ENCODE measurements at regions not wholly inside any gene's neighbourhood (a gene's known extent, or its start where the extent isn't known, plus 50 kb on each side); places are given as distances from the start of the nearest gene placed in this dataset.

- DNase-seq (ENCODE audit: unreplicated experiment), result peak; percentile 58
- ChIA-PET POLR2A (interaction anchor here (0.6 kb wide), 1 partner anchor 1167 kb away, joined by 3 read pairs; no protein-coding TSS in a partner anchor), CTCF (no interaction called here)
- no peaks in the 10 kb centered on the region for H3K4me1 Mint-ChIP-seq (ENCODE audit: insufficient read depth, unreplicated experiment)
- H3K27ac Mint-ChIP-seq (ENCODE audit: low read depth, unreplicated experiment), result no peak overlapping the region
- H3K36me3 Mint-ChIP-seq (ENCODE audit: insufficient read depth, unreplicated experiment), result no peaks in the 10 kb centered on the region
- no peak overlapping the region for H3K4me3 Mint-ChIP-seq (ENCODE audit: unreplicated experiment)
- intact Hi-C loops (cut with micrococcal nuclease), result no loop called here
- no peak for TF ChIP-seq CTCF (IDR thresholded peaks at IDR 0.05; ENCODE audit: unreplicated experiment)
- H3K27me3 Mint-ChIP-seq (ENCODE audit: insufficient read depth, unreplicated experiment), result no peaks in the 10 kb centered on the region
- no TSS peak for BruUV-seq (replicated peaks)
- no peaks in the 10 kb centered on the region for H3K9me3 Mint-ChIP-seq (ENCODE audit: unreplicated experiment)
Measured at GRCh38 chr3:84439476-84439875, 519.3 kb upstream of the CADM2 start.

GRCh38 chr3:84440291-84440690, 518.5 kb upstream of the CADM2 start:
- CTCF ChIA-PET, result no interaction called here

GRCh38 chr3:84442533-84442932, 516.3 kb upstream of the CADM2 start:
- no peaks in the 10 kb centered on the region for H3K27me3 Mint-ChIP-seq (ENCODE audit: insufficient read depth, unreplicated experiment)
- no peak overlapping the region for H3K4me3 Mint-ChIP-seq (ENCODE audit: unreplicated experiment)
- no peak for DNase-seq (ENCODE audit: unreplicated experiment)
- CTCF ChIA-PET, result no interaction called here
- POLR2A ChIA-PET, result no interaction called here
- no peak for TF ChIP-seq CTCF (IDR thresholded peaks at IDR 0.05; ENCODE audit: unreplicated experiment)
- H3K27ac Mint-ChIP-seq (ENCODE audit: low read depth, unreplicated experiment), result no peak overlapping the region
- no peaks in the 10 kb centered on the region for H3K36me3 Mint-ChIP-seq (ENCODE audit: insufficient read depth, unreplicated experiment)
- intact Hi-C loops (cut with micrococcal nuclease), result no loop called here
- H3K9me3 Mint-ChIP-seq (ENCODE audit: unreplicated experiment), result no peaks in the 10 kb centered on the region
- no TSS peak for BruUV-seq (replicated peaks)
- H3K4me1 Mint-ChIP-seq (ENCODE audit: insufficient read depth, unreplicated experiment), result no peaks in the 10 kb centered on the region

More at GRCh38 chr3:84440291-84440690, 518.5 kb upstream of the CADM2 start:
- no peaks in the 10 kb centered on the region for H3K27me3 Mint-ChIP-seq (ENCODE audit: insufficient read depth, unreplicated experiment)
- POLR2A ChIA-PET, result no interaction called here
- H3K4me3 Mint-ChIP-seq (ENCODE audit: unreplicated experiment), result no peak overlapping the region
- no peaks in the 10 kb centered on the region for H3K9me3 Mint-ChIP-seq (ENCODE audit: unreplicated experiment)
- intact Hi-C loops (cut with micrococcal nuclease), result no loop called here
- no peak overlapping the region for H3K27ac Mint-ChIP-seq (ENCODE audit: low read depth, unreplicated experiment)
- no TSS peak for BruUV-seq (replicated peaks)
- no peaks in the 10 kb centered on the region for H3K4me1 Mint-ChIP-seq (ENCODE audit: insufficient read depth, unreplicated experiment)
- no peak for DNase-seq (ENCODE audit: unreplicated experiment)
- no peak for TF ChIP-seq CTCF (IDR thresholded peaks at IDR 0.05; ENCODE audit: unreplicated experiment)
- no peaks in the 10 kb centered on the region for H3K36me3 Mint-ChIP-seq (ENCODE audit: insufficient read depth, unreplicated experiment)

- Mint-ChIP-seq H3K27ac (ENCODE audit: low read depth, unreplicated experiment) (no peak overlapping the region), H3K27me3 (ENCODE audit: insufficient read depth, unreplicated experiment) (no peaks in the 10 kb centered on the region), H3K4me1 (ENCODE audit: insufficient read depth, unreplicated experiment) (no peaks in the 10 kb centered on the region), H3K36me3 (ENCODE audit: insufficient read depth, unreplicated experiment) (no peaks in the 10 kb centered on the region), H3K9me3 (ENCODE audit: unreplicated experiment) (no peaks in the 10 kb centered on the region), H3K4me3 (ENCODE audit: unreplicated experiment) (no peak overlapping the region)
- ChIA-PET POLR2A (interaction anchor here (0.6 kb wide), 1 partner anchor 8 kb away, joined by 3 read pairs; no protein-coding TSS in a partner anchor), CTCF (interaction anchor here (0.6 kb wide), 1 partner anchor 54 kb away, joined by 3 read pairs; no protein-coding TSS in a partner anchor)
- BruUV-seq (replicated peaks), result no TSS peak
- intact Hi-C loops (cut with micrococcal nuclease), result no loop called here
- no peak for TF ChIP-seq CTCF (IDR thresholded peaks at IDR 0.05; ENCODE audit: unreplicated experiment)
- DNase-seq (ENCODE audit: unreplicated experiment), result no peak
Measured at GRCh38 chr3:84444726-84445521, 513.9 kb upstream of the CADM2 start.

Measured in MCF 10A (cell line).